Retinal pigment epithelial cell (primary cell): ENCODE measurements at regions not wholly inside any gene's neighbourhood (a gene's known extent, or its start where the extent isn't known, plus 50 kb on each side); places are given as distances from the start of the nearest gene placed in this dataset.

ENCODE experiments used
- DNase-seq: peaks from one replicate; pipeline ENCODE4 v3.0.0-alpha.2; 2010; ENCODE audit warnings: low read depth
- H3K4me3 ChIP-seq: 2 replicates; pipeline ENCODE4 v1.5.1; 2011; ENCODE audit warnings: mild to moderate bottlenecking, low read length, control low read depth, moderate library complexity
- CTCF ChIP-seq: conservative IDR thresholded peaks from 2 replicates; pipeline ENCODE4 v1.5.1; 2011; ENCODE audit warnings: low read depth, low read length, control low read depth, inconsistent platforms

- H3K4me3 ChIP-seq: no peak overlapping the region
- no peak for TF ChIP-seq CTCF
Measured at GRCh38 chr15:62218841-62219240, 53.8 kb upstream of the C2CD4B start.

GRCh38 chr15:62219799-62220198, 54.7 kb upstream of the C2CD4B start:
- no peak overlapping the region for H3K4me3 ChIP-seq
- DNase-seq: no peak
- TF ChIP-seq CTCF: no peak

More at GRCh38 chr15:62218841-62219240, 53.8 kb upstream of the C2CD4B start:
- no peak for DNase-seq

- H3K4me3 ChIP-seq: no peak overlapping the region
- TF ChIP-seq CTCF: no peak
- no peak for DNase-seq
Measured at GRCh38 chr15:62223020-62223419, 57.9 kb upstream of the C2CD4B start.

GRCh38 chr15:62228604-62229003, 63.5 kb upstream of the C2CD4B start:
- no peak for DNase-seq
- H3K4me3 ChIP-seq: no peak overlapping the region
- TF ChIP-seq CTCF: no peak

- no peak for DNase-seq
- H3K4me3 ChIP-seq: no peak overlapping the region
- TF ChIP-seq CTCF: no peak
Measured at GRCh38 chr15:62231856-62232255, 66.8 kb upstream of the C2CD4B start.

- TF ChIP-seq CTCF: no peak
- DNase-seq: no peak
- H3K4me3 ChIP-seq: no peak overlapping the region
Measured at GRCh38 chr15:62240121-62241096, 75.3 kb upstream of the C2CD4B start.
